GM12873 (cell line): ENCODE measurements at regions not wholly inside any gene's neighbourhood (a gene's known extent, or its start where the extent isn't known, plus 50 kb on each side); places are given as distances from the start of the nearest gene placed in this dataset.

Experiments used
- CTCF ChIP-seq: IDR thresholded peaks from 2 replicates; pipeline ENCODE4 v1.5.1; 2012; ENCODE audit warnings: low read depth, mild to moderate bottlenecking, moderate library complexity, low read length, control low read depth; ENCODE audit not compliant: insufficient read depth; ENCODE audit errors: missing control alignments

- TF ChIP-seq CTCF, result no peak
These were observed 64.2 kb upstream of the UMPS start for GRCh38 chr3:124666067-124666466.

GRCh38 chr3:124669470-124669869, 60.8 kb upstream of the UMPS start:
- TF ChIP-seq CTCF, result no peak

- TF ChIP-seq CTCF, result no peak
These were observed 59.1 kb upstream of the UMPS start for GRCh38 chr3:124671106-124671505.

GRCh38 chr3:124674336-124674735, 55.9 kb upstream of the UMPS start:
- TF ChIP-seq CTCF, result no peak

GRCh38 chr3:124676236-124676635, 54.0 kb upstream of the UMPS start:
- TF ChIP-seq CTCF, result no peak

- no peak for TF ChIP-seq CTCF
These were observed 51.1 kb upstream of the UMPS start for GRCh38 chr3:124679048-124679638.
